ENCODE measurements at regions not wholly inside any gene's neighbourhood (a gene's known extent, or its start where the extent isn't known, plus 50 kb on each side); places are given as distances from the start of the nearest gene placed in this dataset.

DNA sequence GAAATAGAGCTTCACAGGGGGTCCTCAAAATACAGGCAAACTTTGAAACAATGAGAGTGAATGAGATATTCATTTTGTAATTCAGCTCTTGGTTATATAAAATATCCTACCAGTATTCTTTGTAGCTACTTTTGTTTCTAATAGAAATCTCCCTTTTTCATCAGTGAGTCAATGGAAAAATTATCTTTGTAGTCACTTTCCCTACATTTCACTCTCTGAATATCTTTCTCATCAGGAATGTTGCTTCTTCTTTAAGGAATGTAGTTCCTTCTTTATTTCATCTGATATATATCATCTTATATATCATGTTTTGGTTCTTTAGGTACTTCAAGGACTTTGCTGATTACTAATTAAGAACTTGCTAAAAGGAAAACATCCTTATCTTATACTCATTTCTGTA, 280.3 kb upstream of the NUDT12 start:
- no peak overlapping the region for H3K27ac ChIP-seq (ENCODE audit: low read depth, low read length)
- TF ChIP-seq, protein P1, sequence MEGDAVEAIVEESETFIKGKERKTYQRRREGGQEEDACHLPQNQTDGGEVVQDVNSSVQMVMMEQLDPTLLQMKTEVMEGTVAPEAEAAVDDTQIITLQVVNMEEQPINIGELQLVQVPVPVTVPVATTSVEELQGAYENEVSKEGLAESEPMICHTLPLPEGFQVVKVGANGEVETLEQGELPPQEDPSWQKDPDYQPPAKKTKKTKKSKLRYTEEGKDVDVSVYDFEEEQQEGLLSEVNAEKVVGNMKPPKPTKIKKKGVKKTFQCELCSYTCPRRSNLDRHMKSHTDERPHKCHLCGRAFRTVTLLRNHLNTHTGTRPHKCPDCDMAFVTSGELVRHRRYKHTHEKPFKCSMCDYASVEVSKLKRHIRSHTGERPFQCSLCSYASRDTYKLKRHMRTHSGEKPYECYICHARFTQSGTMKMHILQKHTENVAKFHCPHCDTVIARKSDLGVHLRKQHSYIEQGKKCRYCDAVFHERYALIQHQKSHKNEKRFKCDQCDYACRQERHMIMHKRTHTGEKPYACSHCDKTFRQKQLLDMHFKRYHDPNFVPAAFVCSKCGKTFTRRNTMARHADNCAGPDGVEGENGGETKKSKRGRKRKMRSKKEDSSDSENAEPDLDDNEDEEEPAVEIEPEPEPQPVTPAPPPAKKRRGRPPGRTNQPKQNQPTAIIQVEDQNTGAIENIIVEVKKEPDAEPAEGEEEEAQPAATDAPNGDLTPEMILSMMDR (conservative IDR thresholded peaks at IDR 0.05), result no peak
- Mint-ChIP-seq H3K36me3 (ENCODE audit: low read depth) (no peaks in the 10 kb centered on the region), H3K4me1 (peaks cover 3% of the 10 kb centered on the region), H3K4me3 (no peak overlapping the region), H3K27me3 (ENCODE audit: insufficient read depth) (no peaks in the 10 kb centered on the region), H3K9me3 (no peaks in the 10 kb centered on the region), H3K27ac (no peak overlapping the region)
- DNase-seq, result no peak
- H3K9me3 ChIP-seq (ENCODE audit: control insufficient read depth, low read length), result no peaks in the 10 kb centered on the region
- H3K9ac ChIP-seq (ENCODE audit: extremely low read depth, low read length, poor library complexity, severe bottlenecking), result no peak overlapping the region
- H3K27me3 ChIP-seq (ENCODE audit: control insufficient read depth, insufficient read depth, low read length, poor library complexity, severe bottlenecking), result no peaks in the 10 kb centered on the region
- no peaks in the 10 kb centered on the region for H3K4me1 ChIP-seq (ENCODE audit: control insufficient read depth, insufficient read depth, low read length)
- H3K36me3 ChIP-seq (ENCODE audit: control insufficient read depth, insufficient read depth, low read length), result no peaks in the 10 kb centered on the region
- H3K4me3 ChIP-seq (ENCODE audit: low read length), result no peak overlapping the region

DNA sequence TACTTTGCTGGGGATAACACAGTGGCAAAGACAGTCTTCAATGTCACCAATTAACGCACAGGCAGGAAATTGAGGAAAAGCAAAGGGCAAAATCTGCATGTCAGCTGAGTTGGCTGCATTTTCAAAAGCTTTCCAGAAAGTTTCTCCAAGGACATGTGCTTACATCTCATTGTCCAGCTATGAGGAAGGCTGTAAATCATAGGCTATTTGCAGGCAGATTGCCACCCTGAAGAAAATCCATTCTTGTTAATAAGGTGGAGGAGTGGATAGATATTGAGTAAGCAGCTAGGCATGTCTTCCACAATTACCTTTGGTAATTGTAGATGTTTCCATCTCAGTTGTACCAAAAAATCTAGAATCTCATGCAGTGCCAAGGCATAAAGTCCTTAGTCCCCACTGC, 278.0 kb upstream of the NUDT12 start:
- no peak overlapping the region for H3K4me3 Mint-ChIP-seq
- no peaks in the 10 kb centered on the region for H3K36me3 Mint-ChIP-seq (ENCODE audit: low read depth)
- Histone ChIP-seq H3K4me3 (ENCODE audit: low read length) (no peak overlapping the region), H3K9me3 (ENCODE audit: control insufficient read depth, low read length) (no peaks in the 10 kb centered on the region), H3K27ac (ENCODE audit: low read depth, low read length) (no peak overlapping the region), H3K4me1 (ENCODE audit: control insufficient read depth, insufficient read depth, low read length) (no peaks in the 10 kb centered on the region), H3K36me3 (ENCODE audit: control insufficient read depth, insufficient read depth, low read length) (no peaks in the 10 kb centered on the region), H3K27me3 (ENCODE audit: control insufficient read depth, insufficient read depth, low read length, poor library complexity, severe bottlenecking) (no peaks in the 10 kb centered on the region), H3K9ac (ENCODE audit: extremely low read depth, low read length, poor library complexity, severe bottlenecking) (no peak overlapping the region)
- H3K27ac Mint-ChIP-seq, result no peak overlapping the region
- H3K4me1 Mint-ChIP-seq, result peaks cover 5% of the 10 kb centered on the region
- TF ChIP-seq, protein P1 (conservative IDR thresholded peaks at IDR 0.05), result no peak
- no peaks in the 10 kb centered on the region for H3K9me3 Mint-ChIP-seq
- no peak for DNase-seq
- no peaks in the 10 kb centered on the region for H3K27me3 Mint-ChIP-seq (ENCODE audit: insufficient read depth)
- 94 to 100% methylated on average over 1 of the region's 1 CpG for WGBS, 2 experiments (ENCODE audit: insufficient coverage in 1 of 2, insufficient read length in 1 of 2)

DNA sequence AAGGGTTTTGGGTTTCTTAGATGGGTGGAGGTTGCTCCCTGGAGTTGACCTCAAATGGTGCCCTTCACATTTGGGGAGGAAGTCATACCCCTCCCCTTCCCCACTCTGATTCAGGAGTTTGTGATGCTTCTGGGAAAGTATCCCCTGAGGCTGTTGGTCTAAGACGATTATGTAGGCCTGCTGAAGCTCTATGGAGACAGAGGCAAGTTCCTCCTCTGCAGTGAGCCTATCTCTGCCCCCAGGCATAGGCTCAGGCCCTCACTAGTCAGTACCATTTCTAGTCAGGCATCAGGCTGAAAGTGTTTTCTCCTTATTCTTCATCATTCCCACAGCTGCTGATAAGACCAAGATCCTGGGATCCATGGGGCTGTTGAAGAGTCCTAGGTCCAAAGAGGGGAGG, 271.6 kb upstream of the NUDT12 start:
- no peak for DNase-seq
- Mint-ChIP-seq H3K9me3 (no peaks in the 10 kb centered on the region), H3K4me1 (peaks cover 5% of the 10 kb centered on the region), H3K4me3 (no peak overlapping the region), H3K36me3 (ENCODE audit: low read depth) (no peaks in the 10 kb centered on the region), H3K27me3 (ENCODE audit: insufficient read depth) (no peaks in the 10 kb centered on the region), H3K27ac (no peak overlapping the region)
- WGBS, 2 experiments (ENCODE audit: insufficient coverage in 1 of 2, insufficient read length in 1 of 2), result 83% methylated on average over 1 of the region's 1 CpG; no CpG with 5 or more reads in 1 of the 2 experiments
- Histone ChIP-seq H3K4me1 (ENCODE audit: control insufficient read depth, insufficient read depth, low read length) (no peaks in the 10 kb centered on the region), H3K9me3 (ENCODE audit: control insufficient read depth, low read length) (no peaks in the 10 kb centered on the region), H3K27ac (ENCODE audit: low read depth, low read length) (no peak overlapping the region), H3K27me3 (ENCODE audit: control insufficient read depth, insufficient read depth, low read length, poor library complexity, severe bottlenecking) (no peaks in the 10 kb centered on the region), H3K4me3 (ENCODE audit: low read length) (no peak overlapping the region), H3K36me3 (ENCODE audit: control insufficient read depth, insufficient read depth, low read length) (no peaks in the 10 kb centered on the region), H3K9ac (ENCODE audit: extremely low read depth, low read length, poor library complexity, severe bottlenecking) (no peak overlapping the region)
- TF ChIP-seq, protein P1 (conservative IDR thresholded peaks at IDR 0.05), result no peak

All from endodermal cell (in vitro differentiated cells).